ENCODE measurements at regions not wholly inside any gene's neighbourhood (a gene's known extent, or its start where the extent isn't known, plus 50 kb on each side); places are given as distances from the start of the nearest gene placed in this dataset.

DNA sequence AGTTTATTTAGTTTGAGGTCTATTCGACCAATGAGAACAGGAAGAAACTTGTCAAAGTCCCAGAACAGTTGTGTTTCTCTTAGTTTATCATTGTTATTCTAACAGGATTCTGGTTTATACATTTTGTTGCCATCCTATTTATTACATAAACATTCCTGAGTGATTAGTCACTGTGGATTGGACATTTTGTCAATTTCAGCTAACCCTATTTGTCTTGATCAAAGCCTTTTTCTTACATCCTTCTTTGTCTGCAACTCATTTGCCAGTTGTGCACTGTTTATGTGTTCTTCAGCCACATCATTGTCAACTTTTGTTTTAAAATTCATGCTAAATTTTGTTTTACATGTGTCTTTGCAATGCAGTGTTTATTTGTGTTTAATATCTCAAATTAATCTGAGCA, 886.0 kb upstream of the SLC10A2 start:
- no peaks in the 10 kb centered on the region for H3K36me3 ChIP-seq (ENCODE audit: insufficient read depth)
- H3K9me2 ChIP-seq (ENCODE audit: insufficient read depth) = no peaks in the 10 kb centered on the region
- H3K27ac ChIP-seq (ENCODE audit: low read depth) = no peak overlapping the region
- no peaks in the 10 kb centered on the region for H3K4me1 Mint-ChIP-seq
- no peaks in the 10 kb centered on the region for H3F3A ChIP-seq (replicated peaks; ENCODE audit: low read depth)
- no peak overlapping the region for H2AFZ ChIP-seq
- H3K4me3 ChIP-seq = no peak overlapping the region
- no peaks in the 10 kb centered on the region for H3K79me2 ChIP-seq (replicated peaks; ENCODE audit: insufficient read depth)
- H3K36me3 Mint-ChIP-seq (ENCODE audit: low read depth) = no peaks in the 10 kb centered on the region
- H3K9me3 Mint-ChIP-seq = no peaks in the 10 kb centered on the region
- H3K4me1 ChIP-seq (ENCODE audit: insufficient read depth) = no peaks in the 10 kb centered on the region
- H3K27me3 ChIP-seq (ENCODE audit: insufficient read depth) = no peaks in the 10 kb centered on the region
- no peaks in the 10 kb centered on the region for H4K20me1 ChIP-seq (replicated peaks; ENCODE audit: insufficient read depth)
- DNase-seq (ENCODE audit: low spot score) (no peak), ATAC-seq (no peak)
- H3K4me2 ChIP-seq = no peak overlapping the region
- H3K27me3 Mint-ChIP-seq (ENCODE audit: insufficient read depth, low read depth, poor library complexity) = no peaks in the 10 kb centered on the region
- no peak overlapping the region for H3K4me3 Mint-ChIP-seq
- no peak overlapping the region for H3K27ac Mint-ChIP-seq
- TF ChIP-seq POLR2AphosphoS5 (IDR thresholded peaks at IDR 0.05; ENCODE audit: low read depth) = no peak
- no peak for TF ChIP-seq JUNB (IDR thresholded peaks at IDR 0.05; ENCODE audit: unreplicated experiment)
- TF ChIP-seq, protein P1, sequence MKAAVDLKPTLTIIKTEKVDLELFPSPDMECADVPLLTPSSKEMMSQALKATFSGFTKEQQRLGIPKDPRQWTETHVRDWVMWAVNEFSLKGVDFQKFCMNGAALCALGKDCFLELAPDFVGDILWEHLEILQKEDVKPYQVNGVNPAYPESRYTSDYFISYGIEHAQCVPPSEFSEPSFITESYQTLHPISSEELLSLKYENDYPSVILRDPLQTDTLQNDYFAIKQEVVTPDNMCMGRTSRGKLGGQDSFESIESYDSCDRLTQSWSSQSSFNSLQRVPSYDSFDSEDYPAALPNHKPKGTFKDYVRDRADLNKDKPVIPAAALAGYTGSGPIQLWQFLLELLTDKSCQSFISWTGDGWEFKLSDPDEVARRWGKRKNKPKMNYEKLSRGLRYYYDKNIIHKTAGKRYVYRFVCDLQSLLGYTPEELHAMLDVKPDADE (IDR thresholded peaks at IDR 0.05) = no peak
- no peak for TF ChIP-seq CREB1 (CRISPR knock-in tag; IDR thresholded peaks at IDR 0.05; ENCODE audit: low read depth)
- TF ChIP-seq, protein P2, sequence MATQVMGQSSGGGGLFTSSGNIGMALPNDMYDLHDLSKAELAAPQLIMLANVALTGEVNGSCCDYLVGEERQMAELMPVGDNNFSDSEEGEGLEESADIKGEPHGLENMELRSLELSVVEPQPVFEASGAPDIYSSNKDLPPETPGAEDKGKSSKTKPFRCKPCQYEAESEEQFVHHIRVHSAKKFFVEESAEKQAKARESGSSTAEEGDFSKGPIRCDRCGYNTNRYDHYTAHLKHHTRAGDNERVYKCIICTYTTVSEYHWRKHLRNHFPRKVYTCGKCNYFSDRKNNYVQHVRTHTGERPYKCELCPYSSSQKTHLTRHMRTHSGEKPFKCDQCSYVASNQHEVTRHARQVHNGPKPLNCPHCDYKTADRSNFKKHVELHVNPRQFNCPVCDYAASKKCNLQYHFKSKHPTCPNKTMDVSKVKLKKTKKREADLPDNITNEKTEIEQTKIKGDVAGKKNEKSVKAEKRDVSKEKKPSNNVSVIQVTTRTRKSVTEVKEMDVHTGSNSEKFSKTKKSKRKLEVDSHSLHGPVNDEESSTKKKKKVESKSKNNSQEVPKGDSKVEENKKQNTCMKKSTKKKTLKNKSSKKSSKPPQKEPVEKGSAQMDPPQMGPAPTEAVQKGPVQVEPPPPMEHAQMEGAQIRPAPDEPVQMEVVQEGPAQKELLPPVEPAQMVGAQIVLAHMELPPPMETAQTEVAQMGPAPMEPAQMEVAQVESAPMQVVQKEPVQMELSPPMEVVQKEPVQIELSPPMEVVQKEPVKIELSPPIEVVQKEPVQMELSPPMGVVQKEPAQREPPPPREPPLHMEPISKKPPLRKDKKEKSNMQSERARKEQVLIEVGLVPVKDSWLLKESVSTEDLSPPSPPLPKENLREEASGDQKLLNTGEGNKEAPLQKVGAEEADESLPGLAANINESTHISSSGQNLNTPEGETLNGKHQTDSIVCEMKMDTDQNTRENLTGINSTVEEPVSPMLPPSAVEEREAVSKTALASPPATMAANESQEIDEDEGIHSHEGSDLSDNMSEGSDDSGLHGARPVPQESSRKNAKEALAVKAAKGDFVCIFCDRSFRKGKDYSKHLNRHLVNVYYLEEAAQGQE (IDR thresholded peaks at IDR 0.05; ENCODE audit: unreplicated experiment) = no peak
- TF ChIP-seq STAT1 (IDR thresholded peaks at IDR 0.05; ENCODE audit: unreplicated experiment) = no peak
- TF ChIP-seq, protein P3, sequence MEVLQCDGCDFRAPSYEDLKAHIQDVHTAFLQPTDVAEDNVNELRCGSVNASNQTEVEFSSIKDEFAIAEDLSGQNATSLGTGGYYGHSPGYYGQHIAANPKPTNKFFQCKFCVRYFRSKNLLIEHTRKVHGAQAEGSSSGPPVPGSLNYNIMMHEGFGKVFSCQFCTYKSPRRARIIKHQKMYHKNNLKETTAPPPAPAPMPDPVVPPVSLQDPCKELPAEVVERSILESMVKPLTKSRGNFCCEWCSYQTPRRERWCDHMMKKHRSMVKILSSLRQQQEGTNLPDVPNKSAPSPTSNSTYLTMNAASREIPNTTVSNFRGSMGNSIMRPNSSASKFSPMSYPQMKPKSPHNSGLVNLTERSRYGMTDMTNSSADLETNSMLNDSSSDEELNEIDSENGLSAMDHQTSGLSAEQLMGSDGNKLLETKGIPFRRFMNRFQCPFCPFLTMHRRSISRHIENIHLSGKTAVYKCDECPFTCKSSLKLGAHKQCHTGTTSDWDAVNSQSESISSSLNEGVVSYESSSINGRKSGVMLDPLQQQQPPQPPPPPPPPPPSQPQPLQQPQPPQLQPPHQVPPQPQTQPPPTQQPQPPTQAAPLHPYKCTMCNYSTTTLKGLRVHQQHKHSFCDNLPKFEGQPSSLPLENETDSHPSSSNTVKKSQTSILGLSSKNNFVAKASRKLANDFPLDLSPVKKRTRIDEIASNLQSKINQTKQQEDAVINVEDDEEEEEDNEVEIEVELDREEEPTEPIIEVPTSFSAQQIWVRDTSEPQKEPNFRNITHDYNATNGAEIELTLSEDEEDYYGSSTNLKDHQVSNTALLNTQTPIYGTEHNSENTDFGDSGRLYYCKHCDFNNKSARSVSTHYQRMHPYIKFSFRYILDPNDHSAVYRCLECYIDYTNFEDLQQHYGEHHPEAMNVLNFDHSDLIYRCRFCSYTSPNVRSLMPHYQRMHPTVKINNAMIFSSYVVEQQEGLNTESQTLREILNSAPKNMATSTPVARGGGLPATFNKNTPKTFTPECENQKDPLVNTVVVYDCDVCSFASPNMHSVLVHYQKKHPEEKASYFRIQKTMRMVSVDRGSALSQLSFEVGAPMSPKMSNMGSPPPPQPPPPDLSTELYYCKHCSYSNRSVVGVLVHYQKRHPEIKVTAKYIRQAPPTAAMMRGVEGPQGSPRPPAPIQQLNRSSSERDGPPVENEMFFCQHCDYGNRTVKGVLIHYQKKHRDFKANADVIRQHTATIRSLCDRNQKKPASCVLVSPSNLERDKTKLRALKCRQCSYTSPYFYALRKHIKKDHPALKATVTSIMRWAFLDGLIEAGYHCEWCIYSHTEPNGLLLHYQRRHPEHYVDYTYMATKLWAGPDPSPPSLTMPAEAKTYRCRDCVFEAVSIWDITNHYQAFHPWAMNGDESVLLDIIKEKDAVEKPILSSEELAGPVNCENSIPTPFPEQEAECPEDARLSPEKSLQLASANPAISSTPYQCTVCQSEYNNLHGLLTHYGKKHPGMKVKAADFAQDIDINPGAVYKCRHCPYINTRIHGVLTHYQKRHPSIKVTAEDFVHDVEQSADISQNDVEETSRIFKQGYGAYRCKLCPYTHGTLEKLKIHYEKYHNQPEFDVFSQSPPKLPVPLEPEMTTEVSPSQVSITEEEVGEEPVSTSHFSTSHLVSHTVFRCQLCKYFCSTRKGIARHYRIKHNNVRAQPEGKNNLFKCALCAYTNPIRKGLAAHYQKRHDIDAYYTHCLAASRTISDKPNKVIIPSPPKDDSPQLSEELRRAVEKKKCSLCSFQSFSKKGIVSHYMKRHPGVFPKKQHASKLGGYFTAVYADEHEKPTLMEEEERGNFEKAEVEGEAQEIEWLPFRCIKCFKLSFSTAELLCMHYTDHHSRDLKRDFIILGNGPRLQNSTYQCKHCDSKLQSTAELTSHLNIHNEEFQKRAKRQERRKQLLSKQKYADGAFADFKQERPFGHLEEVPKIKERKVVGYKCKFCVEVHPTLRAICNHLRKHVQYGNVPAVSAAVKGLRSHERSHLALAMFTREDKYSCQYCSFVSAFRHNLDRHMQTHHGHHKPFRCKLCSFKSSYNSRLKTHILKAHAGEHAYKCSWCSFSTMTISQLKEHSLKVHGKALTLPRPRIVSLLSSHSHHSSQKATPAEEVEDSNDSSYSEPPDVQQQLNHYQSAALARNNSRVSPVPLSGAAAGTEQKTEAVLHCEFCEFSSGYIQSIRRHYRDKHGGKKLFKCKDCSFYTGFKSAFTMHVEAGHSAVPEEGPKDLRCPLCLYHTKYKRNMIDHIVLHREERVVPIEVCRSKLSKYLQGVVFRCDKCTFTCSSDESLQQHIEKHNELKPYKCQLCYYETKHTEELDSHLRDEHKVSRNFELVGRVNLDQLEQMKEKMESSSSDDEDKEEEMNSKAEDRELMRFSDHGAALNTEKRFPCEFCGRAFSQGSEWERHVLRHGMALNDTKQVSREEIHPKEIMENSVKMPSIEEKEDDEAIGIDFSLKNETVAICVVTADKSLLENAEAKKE (CRISPR knock-in tag; IDR thresholded peaks at IDR 0.05) = no peak
- no peak for TF ChIP-seq EZH2phosphoT487 (IDR thresholded peaks at IDR 0.05; ENCODE audit: unreplicated experiment)
- no peak for TF ChIP-seq ZNF114 (CRISPR knock-in tag; IDR thresholded peaks at IDR 0.05)
- no peak for TF ChIP-seq EZH2 (IDR thresholded peaks at IDR 0.05; ENCODE audit: low read depth, unreplicated experiment)
- TF ChIP-seq, protein P4, sequence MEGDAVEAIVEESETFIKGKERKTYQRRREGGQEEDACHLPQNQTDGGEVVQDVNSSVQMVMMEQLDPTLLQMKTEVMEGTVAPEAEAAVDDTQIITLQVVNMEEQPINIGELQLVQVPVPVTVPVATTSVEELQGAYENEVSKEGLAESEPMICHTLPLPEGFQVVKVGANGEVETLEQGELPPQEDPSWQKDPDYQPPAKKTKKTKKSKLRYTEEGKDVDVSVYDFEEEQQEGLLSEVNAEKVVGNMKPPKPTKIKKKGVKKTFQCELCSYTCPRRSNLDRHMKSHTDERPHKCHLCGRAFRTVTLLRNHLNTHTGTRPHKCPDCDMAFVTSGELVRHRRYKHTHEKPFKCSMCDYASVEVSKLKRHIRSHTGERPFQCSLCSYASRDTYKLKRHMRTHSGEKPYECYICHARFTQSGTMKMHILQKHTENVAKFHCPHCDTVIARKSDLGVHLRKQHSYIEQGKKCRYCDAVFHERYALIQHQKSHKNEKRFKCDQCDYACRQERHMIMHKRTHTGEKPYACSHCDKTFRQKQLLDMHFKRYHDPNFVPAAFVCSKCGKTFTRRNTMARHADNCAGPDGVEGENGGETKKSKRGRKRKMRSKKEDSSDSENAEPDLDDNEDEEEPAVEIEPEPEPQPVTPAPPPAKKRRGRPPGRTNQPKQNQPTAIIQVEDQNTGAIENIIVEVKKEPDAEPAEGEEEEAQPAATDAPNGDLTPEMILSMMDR (conservative IDR thresholded peaks at IDR 0.05; ENCODE audit: low read depth in 2 of 2) = no peak
- TF ChIP-seq NANOG (IDR thresholded peaks at IDR 0.05; ENCODE audit: borderline replicate concordance) = no peak
- TF ChIP-seq ZNF331 (CRISPR knock-in tag; IDR thresholded peaks at IDR 0.05; ENCODE audit: low read depth) = no peak

Measured in GM23338 (cell line).